ENCODE measurements at regions not wholly inside any gene's neighbourhood (a gene's known extent, or its start where the extent isn't known, plus 50 kb on each side); places are given as distances from the start of the nearest gene placed in this dataset.

DNA sequence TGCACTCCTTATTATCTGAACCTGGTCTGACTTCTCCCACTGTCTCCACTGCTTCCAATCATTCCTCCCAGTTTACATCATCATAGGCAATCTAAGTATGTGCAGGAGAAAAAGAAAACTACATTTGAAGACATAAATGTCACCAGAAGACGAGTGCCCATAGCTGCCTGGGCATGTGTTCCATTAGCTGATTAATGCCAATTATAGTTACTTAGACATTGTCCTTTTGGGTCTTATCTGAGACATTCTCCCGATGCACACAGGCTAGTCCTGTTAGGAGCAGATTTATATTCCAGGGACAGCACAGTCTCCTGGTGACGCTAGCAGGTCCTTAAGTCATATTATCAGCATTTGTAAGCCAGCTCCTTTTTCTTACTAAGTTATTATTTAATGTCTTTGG, 52.6 kb upstream of the PTGFRN start:
- no peaks in the 10 kb centered on the region for H3K36me3 Mint-ChIP-seq (ENCODE audit: insufficient read depth in 1 of 3, low read depth in 3 of 3)
- no peaks in the 10 kb centered on the region for H3K27me3 Mint-ChIP-seq (ENCODE audit: low read depth)
- Histone ChIP-seq H3K4ac (ENCODE audit: low read depth, low read length) (no peak overlapping the region), H4K91ac (ENCODE audit: insufficient read length, low read depth, low read length) (no peak overlapping the region), H2BK12ac (ENCODE audit: insufficient read length, low read depth, low read length) (no peak overlapping the region), H2BK5ac (ENCODE audit: insufficient read length, low read length) (no peak overlapping the region), H4K8ac (replicated peaks; ENCODE audit: insufficient read length, low read depth, low read length) (no peak overlapping the region), H3K23me2 (ENCODE audit: insufficient read length, low read depth, low read length, poor library complexity, severe bottlenecking) (no peaks in the 10 kb centered on the region), H2BK15ac (ENCODE audit: low read depth, low read length) (no peak overlapping the region), H3K27ac (ENCODE audit: insufficient read length, low read depth, low read length) (no peak overlapping the region), H2BK120ac (ENCODE audit: low read depth, low read length, poor library complexity, severe bottlenecking) (no peak overlapping the region), H3K4me2 (ENCODE audit: insufficient read depth, insufficient read length, low read length) (no peak overlapping the region), H2AFZ (ENCODE audit: low read length) (no peak overlapping the region), H3K9ac (ENCODE audit: extremely low read depth, insufficient read length, low read length) (no peak overlapping the region), H4K20me1 (ENCODE audit: control insufficient read depth, insufficient read depth, insufficient read length) (no peaks in the 10 kb centered on the region), H3K14ac (ENCODE audit: insufficient read depth, low read length) (no peak overlapping the region), H3T11ph (ENCODE audit: low read length) (no peak overlapping the region), H3K18ac (ENCODE audit: insufficient read length, low read depth, low read length) (no peak overlapping the region), H3K23ac (ENCODE audit: insufficient read length, low read depth, low read length) (no peak overlapping the region), H4K5ac (ENCODE audit: insufficient read length, low read depth, low read length) (no peak overlapping the region), H3K9me3 (ENCODE audit: control insufficient read depth, low read depth, low read length) (no peaks in the 10 kb centered on the region), H3K79me2 (ENCODE audit: insufficient read depth, low read length) (no peaks in the 10 kb centered on the region), H3K4me1 (ENCODE audit: insufficient read depth, low read length) (peaks cover 25% of the 10 kb centered on the region; the same call in 1 of the 2 replicates), H2BK20ac (ENCODE audit: low read depth, low read length, poor library complexity, severe bottlenecking) (no peak overlapping the region), H3K27me3 (ENCODE audit: insufficient read depth, low read length) (no peaks in the 10 kb centered on the region), H2AK5ac (ENCODE audit: insufficient read length, low read length) (no peak overlapping the region), H3K79me1 (ENCODE audit: insufficient read depth, low read depth, low read length, poor library complexity, severe bottlenecking) (no peaks in the 10 kb centered on the region), H3K56ac (ENCODE audit: insufficient read length, low read depth, low read length) (no peak overlapping the region)
- TF ChIP-seq, protein P1, sequence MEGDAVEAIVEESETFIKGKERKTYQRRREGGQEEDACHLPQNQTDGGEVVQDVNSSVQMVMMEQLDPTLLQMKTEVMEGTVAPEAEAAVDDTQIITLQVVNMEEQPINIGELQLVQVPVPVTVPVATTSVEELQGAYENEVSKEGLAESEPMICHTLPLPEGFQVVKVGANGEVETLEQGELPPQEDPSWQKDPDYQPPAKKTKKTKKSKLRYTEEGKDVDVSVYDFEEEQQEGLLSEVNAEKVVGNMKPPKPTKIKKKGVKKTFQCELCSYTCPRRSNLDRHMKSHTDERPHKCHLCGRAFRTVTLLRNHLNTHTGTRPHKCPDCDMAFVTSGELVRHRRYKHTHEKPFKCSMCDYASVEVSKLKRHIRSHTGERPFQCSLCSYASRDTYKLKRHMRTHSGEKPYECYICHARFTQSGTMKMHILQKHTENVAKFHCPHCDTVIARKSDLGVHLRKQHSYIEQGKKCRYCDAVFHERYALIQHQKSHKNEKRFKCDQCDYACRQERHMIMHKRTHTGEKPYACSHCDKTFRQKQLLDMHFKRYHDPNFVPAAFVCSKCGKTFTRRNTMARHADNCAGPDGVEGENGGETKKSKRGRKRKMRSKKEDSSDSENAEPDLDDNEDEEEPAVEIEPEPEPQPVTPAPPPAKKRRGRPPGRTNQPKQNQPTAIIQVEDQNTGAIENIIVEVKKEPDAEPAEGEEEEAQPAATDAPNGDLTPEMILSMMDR (conservative IDR thresholded peaks at IDR 0.05): no peak
- no peaks in the 10 kb centered on the region for H3K9me3 Mint-ChIP-seq
- no CpG with 5 or more reads among the region's 3 CpGs for WGBS (ENCODE audit: extremely low coverage, insufficient read length, low lambda C conversion rate)
- H3K4me3 Mint-ChIP-seq: no peak overlapping the region
- DNase-seq: no peak
- peaks cover 65 to 73% of the 10 kb centered on the region in 2 experiments for H3K4me1 Mint-ChIP-seq
- no peak overlapping the region for H3K27ac Mint-ChIP-seq

All from H9 (cell line).